ENCODE measurements at regions not wholly inside any gene's neighbourhood (a gene's known extent, or its start where the extent isn't known, plus 50 kb on each side); places are given as distances from the start of the nearest gene placed in this dataset.

- Histone ChIP-seq H3K9ac (ENCODE audit: low read length) (no peak overlapping the region), H2AK5ac (ENCODE audit: low read length, severe bottlenecking) (no peak overlapping the region), H3K4me1 (ENCODE audit: control insufficient read depth, insufficient read depth, low read depth, low read length) (no peaks in the 10 kb centered on the region), H3K27ac (ENCODE audit: low read length, poor library complexity, severe bottlenecking) (no peak overlapping the region), H3K14ac (ENCODE audit: low read length in 2 of 2) (no peak overlapping the region), H2BK120ac (ENCODE audit: low read depth, low read length) (no peak overlapping the region), H3K4me3 (ENCODE audit: insufficient read depth in 1 of 2, low read depth in 1 of 2, low read length in 2 of 2) (no peak overlapping the region), H2AFZ (ENCODE audit: low read depth, low read length) (no peak overlapping the region), H3K36me3 (ENCODE audit: control insufficient read depth in 1 of 2, insufficient read depth in 2 of 2, low read depth in 1 of 2, low read length in 2 of 2) (no peaks in the 10 kb centered on the region), H4K8ac (ENCODE audit: low read length) (no peak overlapping the region), H2BK15ac (ENCODE audit: low read depth, poor library complexity, severe bottlenecking) (no peak overlapping the region), H2BK5ac (ENCODE audit: low read depth, low read length, poor library complexity, severe bottlenecking) (no peak overlapping the region), H3K27me3 (ENCODE audit: control insufficient read depth in 1 of 2, insufficient read depth in 1 of 2, low read length in 2 of 2) (no peaks in the 10 kb centered on the region), H3K18ac (ENCODE audit: low read depth in 1 of 2, low read length in 2 of 2) (no peak overlapping the region), H3K23ac (ENCODE audit: low read length in 2 of 2) (no peak overlapping the region), H4K91ac (ENCODE audit: low read length) (no peak overlapping the region), H2BK12ac (ENCODE audit: low read length in 2 of 2) (no peak overlapping the region), H3K4ac (ENCODE audit: low read depth in 1 of 2, low read length in 2 of 2) (no peak overlapping the region), H3K9me3 (ENCODE audit: control insufficient read depth, low read length) (no peaks in the 10 kb centered on the region), H3K4me2 (ENCODE audit: low read length, poor library complexity, severe bottlenecking) (no peak overlapping the region), H3K79me1 (replicated peaks; ENCODE audit: low read length, poor library complexity, severe bottlenecking) (no peaks in the 10 kb centered on the region)
- DNase-seq = no peak
- 81% methylated on average over 4 of the region's 4 CpGs for WGBS
Measured at GRCh38 chr3:27657404-27657803, 64.7 kb downstream of the EOMES start.

DNA sequence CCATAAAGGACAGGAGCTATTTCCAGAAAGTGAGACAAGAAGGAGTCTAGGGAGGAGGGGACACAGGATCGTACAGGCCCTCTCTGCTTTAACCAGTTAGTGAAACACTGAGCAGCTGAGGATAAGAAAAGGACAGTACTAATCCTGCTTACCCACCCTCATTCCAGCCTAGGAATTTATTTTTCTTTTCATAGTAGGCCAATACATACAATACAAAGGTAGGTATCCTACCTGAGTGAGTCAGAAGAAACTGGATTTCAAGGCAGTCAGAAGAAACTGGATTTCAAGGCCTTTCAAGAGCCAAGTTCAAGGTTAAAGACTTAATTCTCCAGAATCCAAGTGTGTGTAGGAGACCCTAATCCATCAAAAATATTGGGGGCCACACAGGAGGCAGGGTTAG lies 65.3 kb downstream of the EOMES start:
- no peak overlapping the region for H2AFZ ChIP-seq (ENCODE audit: low read depth, low read length)
- 100% methylated on average over 1 of the region's 1 CpG for WGBS
- H4K91ac ChIP-seq (ENCODE audit: low read length) = no peak overlapping the region
- H4K8ac ChIP-seq (ENCODE audit: low read length) = no peak overlapping the region
- no peak overlapping the region for H3K18ac ChIP-seq (ENCODE audit: low read depth in 1 of 2, low read length in 2 of 2)
- H3K27ac ChIP-seq (ENCODE audit: low read length, poor library complexity, severe bottlenecking) = no peak overlapping the region
- H2BK5ac ChIP-seq (ENCODE audit: low read depth, low read length, poor library complexity, severe bottlenecking) = no peak overlapping the region
- no peak overlapping the region for H3K23ac ChIP-seq (ENCODE audit: low read length in 2 of 2)
- no peaks in the 10 kb centered on the region for H3K36me3 ChIP-seq (ENCODE audit: control insufficient read depth in 1 of 2, insufficient read depth in 2 of 2, low read depth in 1 of 2, low read length in 2 of 2)
- no peak overlapping the region for H2BK15ac ChIP-seq (ENCODE audit: low read depth, poor library complexity, severe bottlenecking)
- no peaks in the 10 kb centered on the region for H3K27me3 ChIP-seq (ENCODE audit: control insufficient read depth in 1 of 2, insufficient read depth in 1 of 2, low read length in 2 of 2)
- no peak overlapping the region for H3K4me3 ChIP-seq (ENCODE audit: insufficient read depth in 1 of 2, low read depth in 1 of 2, low read length in 2 of 2)
- H3K79me1 ChIP-seq (replicated peaks; ENCODE audit: low read length, poor library complexity, severe bottlenecking) = no peaks in the 10 kb centered on the region
- H3K14ac ChIP-seq (ENCODE audit: low read length in 2 of 2) = no peak overlapping the region
- H2AK5ac ChIP-seq (ENCODE audit: low read length, severe bottlenecking) = no peak overlapping the region
- no peak for DNase-seq
- no peak overlapping the region for H3K4me2 ChIP-seq (ENCODE audit: low read length, poor library complexity, severe bottlenecking)
- H2BK120ac ChIP-seq (ENCODE audit: low read depth, low read length) = no peak overlapping the region
- H2BK12ac ChIP-seq (ENCODE audit: low read length in 2 of 2) = no peak overlapping the region
- H3K4ac ChIP-seq (ENCODE audit: low read depth in 1 of 2, low read length in 2 of 2) = no peak overlapping the region
- H3K9ac ChIP-seq (ENCODE audit: low read length) = no peak overlapping the region
- no peaks in the 10 kb centered on the region for H3K9me3 ChIP-seq (ENCODE audit: control insufficient read depth, low read length)
- H3K4me1 ChIP-seq (ENCODE audit: control insufficient read depth, insufficient read depth, low read depth, low read length) = no peaks in the 10 kb centered on the region

DNA sequence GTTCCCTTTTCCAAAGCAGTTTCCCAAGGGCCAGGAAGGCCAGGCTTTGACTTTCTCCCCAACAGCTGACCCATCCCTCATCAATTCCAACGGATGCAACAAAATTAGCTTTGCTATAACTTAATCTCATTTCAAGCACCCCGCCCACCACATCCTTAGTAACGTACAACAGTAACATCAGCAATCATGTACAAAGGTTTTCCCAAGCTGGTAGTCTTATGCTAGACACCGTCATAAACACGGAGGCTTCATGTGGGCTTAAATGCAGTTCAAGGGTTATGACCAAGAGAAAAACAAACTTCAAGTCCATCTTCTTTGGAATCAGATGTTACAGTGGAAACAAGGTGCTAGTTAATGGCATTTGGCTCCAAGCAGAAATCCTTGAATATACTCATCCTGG lies 66.6 kb downstream of the EOMES start:
- Histone ChIP-seq H2AFZ (ENCODE audit: low read depth, low read length) (no peak overlapping the region), H3K4me1 (ENCODE audit: control insufficient read depth, insufficient read depth, low read depth, low read length) (no peaks in the 10 kb centered on the region), H2BK15ac (ENCODE audit: low read depth, poor library complexity, severe bottlenecking) (no peak overlapping the region), H3K9me3 (ENCODE audit: control insufficient read depth, low read length) (no peaks in the 10 kb centered on the region), H3K79me1 (replicated peaks; ENCODE audit: low read length, poor library complexity, severe bottlenecking) (no peaks in the 10 kb centered on the region), H3K36me3 (ENCODE audit: control insufficient read depth in 1 of 2, insufficient read depth in 2 of 2, low read depth in 1 of 2, low read length in 2 of 2) (no peaks in the 10 kb centered on the region), H2BK5ac (ENCODE audit: low read depth, low read length, poor library complexity, severe bottlenecking) (no peak overlapping the region), H3K27me3 (ENCODE audit: control insufficient read depth in 1 of 2, insufficient read depth in 1 of 2, low read length in 2 of 2) (no peaks in the 10 kb centered on the region), H3K4me2 (ENCODE audit: low read length, poor library complexity, severe bottlenecking) (no peak overlapping the region), H3K23ac (ENCODE audit: low read length in 2 of 2) (no peak overlapping the region), H4K8ac (ENCODE audit: low read length) (no peak overlapping the region), H2BK12ac (ENCODE audit: low read length in 2 of 2) (no peak overlapping the region), H2BK120ac (ENCODE audit: low read depth, low read length) (no peak overlapping the region), H3K9ac (ENCODE audit: low read length) (no peak overlapping the region), H3K4ac (ENCODE audit: low read depth in 1 of 2, low read length in 2 of 2) (no peak overlapping the region), H3K4me3 (ENCODE audit: insufficient read depth in 1 of 2, low read depth in 1 of 2, low read length in 2 of 2) (no peak overlapping the region), H4K91ac (ENCODE audit: low read length) (no peak overlapping the region), H2AK5ac (ENCODE audit: low read length, severe bottlenecking) (no peak overlapping the region), H3K18ac (ENCODE audit: low read depth in 1 of 2, low read length in 2 of 2) (no peak overlapping the region), H3K27ac (ENCODE audit: low read length, poor library complexity, severe bottlenecking) (no peak overlapping the region), H3K14ac (ENCODE audit: low read length in 2 of 2) (no peak overlapping the region)
- DNase-seq = no peak
- WGBS = 100% methylated on average over 5 of the region's 5 CpGs

DNA sequence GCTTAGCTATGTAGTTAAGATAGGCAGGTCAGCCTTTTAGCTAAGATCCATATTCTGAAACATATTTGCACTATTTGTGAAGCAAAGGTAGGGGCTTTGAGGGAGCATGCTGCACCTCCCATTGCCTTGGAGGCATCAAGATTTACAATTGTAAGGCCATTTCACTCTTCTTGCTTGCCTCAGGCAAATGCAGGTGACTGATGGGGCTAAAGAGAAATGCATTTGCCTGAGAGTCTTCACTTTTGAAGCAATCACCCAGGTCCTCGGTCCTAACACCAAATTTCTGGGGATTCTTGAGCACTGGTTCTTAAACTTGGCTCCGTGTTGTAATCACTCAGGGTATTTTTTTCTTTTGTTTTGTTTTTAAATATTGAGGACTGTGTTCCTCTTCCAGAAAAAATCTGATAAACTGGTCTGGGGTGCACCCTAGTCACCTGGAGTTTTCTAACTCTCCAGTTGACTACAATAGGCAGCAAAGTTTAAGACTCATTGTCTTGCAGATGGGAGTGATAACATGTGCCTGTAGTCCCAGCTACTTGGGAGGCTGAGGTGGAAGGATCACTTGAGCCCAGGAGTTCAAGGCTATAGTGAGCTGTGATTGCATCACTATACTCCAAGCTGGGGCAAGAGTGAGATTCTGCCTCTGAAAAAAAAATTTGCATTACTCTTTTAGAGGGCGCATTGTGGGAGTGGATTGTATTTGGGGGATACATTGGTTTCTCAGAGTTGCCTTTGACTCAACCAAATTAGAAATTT lies 68.1 kb downstream of the EOMES start:
- WGBS = 86% methylated on average over 2 of the region's 3 CpGs
- Histone ChIP-seq H3K14ac (ENCODE audit: low read length in 2 of 2) (no peak overlapping the region), H2AK5ac (ENCODE audit: low read length, severe bottlenecking) (no peak overlapping the region), H4K91ac (ENCODE audit: low read length) (no peak overlapping the region), H2BK5ac (ENCODE audit: low read depth, low read length, poor library complexity, severe bottlenecking) (no peak overlapping the region), H3K9me3 (ENCODE audit: control insufficient read depth, low read length) (no peaks in the 10 kb centered on the region), H3K4me3 (ENCODE audit: insufficient read depth in 1 of 2, low read depth in 1 of 2, low read length in 2 of 2) (no peak overlapping the region), H3K36me3 (ENCODE audit: control insufficient read depth in 1 of 2, insufficient read depth in 2 of 2, low read depth in 1 of 2, low read length in 2 of 2) (no peaks in the 10 kb centered on the region), H3K18ac (ENCODE audit: low read depth in 1 of 2, low read length in 2 of 2) (no peak overlapping the region), H2AFZ (ENCODE audit: low read depth, low read length) (no peak overlapping the region), H3K27ac (ENCODE audit: low read length, poor library complexity, severe bottlenecking) (no peak overlapping the region), H3K23ac (ENCODE audit: low read length in 2 of 2) (no peak overlapping the region), H2BK15ac (ENCODE audit: low read depth, poor library complexity, severe bottlenecking) (no peak overlapping the region), H3K27me3 (ENCODE audit: control insufficient read depth in 1 of 2, insufficient read depth in 1 of 2, low read length in 2 of 2) (no peaks in the 10 kb centered on the region), H3K4me2 (ENCODE audit: low read length, poor library complexity, severe bottlenecking) (no peak overlapping the region), H3K4ac (ENCODE audit: low read depth in 1 of 2, low read length in 2 of 2) (no peak overlapping the region), H4K8ac (ENCODE audit: low read length) (no peak overlapping the region), H3K4me1 (ENCODE audit: control insufficient read depth, insufficient read depth, low read depth, low read length) (no peaks in the 10 kb centered on the region), H3K79me1 (replicated peaks; ENCODE audit: low read length, poor library complexity, severe bottlenecking) (no peaks in the 10 kb centered on the region), H3K9ac (ENCODE audit: low read length) (no peak overlapping the region), H2BK120ac (ENCODE audit: low read depth, low read length) (no peak overlapping the region), H2BK12ac (ENCODE audit: low read length in 2 of 2) (no peak overlapping the region)
- no peak for DNase-seq
